ENCODE measurements at regions not wholly inside any gene's neighbourhood (a gene's known extent, or its start where the extent isn't known, plus 50 kb on each side); places are given as distances from the start of the nearest gene placed in this dataset.

- no peak for TF ChIP-seq E2F8 (IDR thresholded peaks at IDR 0.05; ENCODE audit: low read depth, partially characterized antibody)
- no peak for TF ChIP-seq IRF3 (IDR thresholded peaks at IDR 0.05)
- no peak for TF ChIP-seq RELA (IDR thresholded peaks at IDR 0.05; ENCODE audit: borderline replicate concordance, partially characterized antibody)
- TF ChIP-seq, protein P1, sequence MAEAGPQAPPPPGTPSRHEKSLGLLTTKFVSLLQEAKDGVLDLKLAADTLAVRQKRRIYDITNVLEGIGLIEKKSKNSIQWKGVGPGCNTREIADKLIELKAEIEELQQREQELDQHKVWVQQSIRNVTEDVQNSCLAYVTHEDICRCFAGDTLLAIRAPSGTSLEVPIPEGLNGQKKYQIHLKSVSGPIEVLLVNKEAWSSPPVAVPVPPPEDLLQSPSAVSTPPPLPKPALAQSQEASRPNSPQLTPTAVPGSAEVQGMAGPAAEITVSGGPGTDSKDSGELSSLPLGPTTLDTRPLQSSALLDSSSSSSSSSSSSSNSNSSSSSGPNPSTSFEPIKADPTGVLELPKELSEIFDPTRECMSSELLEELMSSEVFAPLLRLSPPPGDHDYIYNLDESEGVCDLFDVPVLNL (IDR thresholded peaks at IDR 0.05; ENCODE audit: low read depth, low read length) = no peak
- TF ChIP-seq, protein P2, sequence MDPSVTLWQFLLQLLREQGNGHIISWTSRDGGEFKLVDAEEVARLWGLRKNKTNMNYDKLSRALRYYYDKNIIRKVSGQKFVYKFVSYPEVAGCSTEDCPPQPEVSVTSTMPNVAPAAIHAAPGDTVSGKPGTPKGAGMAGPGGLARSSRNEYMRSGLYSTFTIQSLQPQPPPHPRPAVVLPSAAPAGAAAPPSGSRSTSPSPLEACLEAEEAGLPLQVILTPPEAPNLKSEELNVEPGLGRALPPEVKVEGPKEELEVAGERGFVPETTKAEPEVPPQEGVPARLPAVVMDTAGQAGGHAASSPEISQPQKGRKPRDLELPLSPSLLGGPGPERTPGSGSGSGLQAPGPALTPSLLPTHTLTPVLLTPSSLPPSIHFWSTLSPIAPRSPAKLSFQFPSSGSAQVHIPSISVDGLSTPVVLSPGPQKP (IDR thresholded peaks at IDR 0.05; ENCODE audit: low read depth, low read length) = no peak
- TF ChIP-seq, protein P3, sequence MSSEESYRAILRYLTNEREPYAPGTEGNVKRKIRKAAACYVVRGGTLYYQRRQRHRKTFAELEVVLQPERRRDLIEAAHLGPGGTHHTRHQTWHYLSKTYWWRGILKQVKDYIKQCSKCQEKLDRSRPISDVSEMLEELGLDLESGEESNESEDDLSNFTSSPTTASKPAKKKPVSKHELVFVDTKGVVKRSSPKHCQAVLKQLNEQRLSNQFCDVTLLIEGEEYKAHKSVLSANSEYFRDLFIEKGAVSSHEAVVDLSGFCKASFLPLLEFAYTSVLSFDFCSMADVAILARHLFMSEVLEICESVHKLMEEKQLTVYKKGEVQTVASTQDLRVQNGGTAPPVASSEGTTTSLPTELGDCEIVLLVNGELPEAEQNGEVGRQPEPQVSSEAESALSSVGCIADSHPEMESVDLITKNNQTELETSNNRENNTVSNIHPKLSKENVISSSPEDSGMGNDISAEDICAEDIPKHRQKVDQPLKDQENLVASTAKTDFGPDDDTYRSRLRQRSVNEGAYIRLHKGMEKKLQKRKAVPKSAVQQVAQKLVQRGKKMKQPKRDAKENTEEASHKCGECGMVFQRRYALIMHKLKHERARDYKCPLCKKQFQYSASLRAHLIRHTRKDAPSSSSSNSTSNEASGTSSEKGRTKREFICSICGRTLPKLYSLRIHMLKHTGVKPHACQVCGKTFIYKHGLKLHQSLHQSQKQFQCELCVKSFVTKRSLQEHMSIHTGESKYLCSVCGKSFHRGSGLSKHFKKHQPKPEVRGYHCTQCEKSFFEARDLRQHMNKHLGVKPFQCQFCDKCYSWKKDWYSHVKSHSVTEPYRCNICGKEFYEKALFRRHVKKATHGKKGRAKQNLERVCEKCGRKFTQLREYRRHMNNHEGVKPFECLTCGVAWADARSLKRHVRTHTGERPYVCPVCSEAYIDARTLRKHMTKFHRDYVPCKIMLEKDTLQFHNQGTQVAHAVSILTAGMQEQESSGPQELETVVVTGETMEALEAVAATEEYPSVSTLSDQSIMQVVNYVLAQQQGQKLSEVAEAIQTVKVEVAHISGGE (CRISPR knock-in tag; IDR thresholded peaks at IDR 0.05) = no peak
- no peak for TF ChIP-seq MEF2A (IDR thresholded peaks at IDR 0.05; ENCODE audit: insufficient read depth, low read depth, low read length)
- no peak for TF ChIP-seq ATF7 (IDR thresholded peaks at IDR 0.05; ENCODE audit: low read depth)
- TF ChIP-seq TARDBP (IDR thresholded peaks at IDR 0.05; ENCODE audit: borderline replicate concordance) = no peak
These were observed 103.3 kb downstream of the C5orf15 start (continued) for GRCh38 chr5:133865113-133865512.
